Left colon (tissue), 2 donors: ENCODE measurements at regions not wholly inside any gene's neighbourhood (a gene's known extent, or its start where the extent isn't known, plus 50 kb on each side); places are given as distances from the start of the nearest gene placed in this dataset.

ENCODE experiments used
- ATAC-seq: fragments of 200-7000 bp; cut with Tn5 transposase; one replicate; pipeline ENCODE4 v1.9.1; 2020; ENCODE audit warnings: mild to moderate bottlenecking, moderate library complexity
- DNase-seq, 2 donors: peaks; one replicate each; pipeline ENCODE4 v3.0.0-alpha.2; 2020
- intact Hi-C, 2 donors: fragments of 100-400 bp; cut with DNase I in 1 of 2; cut with micrococcal nuclease in 1 of 2; formaldehyde crosslinking; loops; one replicate each; pipeline versions ENCODE4 v1.11.2 to v1.14.0; 2022; cut with DNase I, micrococcal nuclease
- donor health status: DM: no; HTN: no; CAD: no.
- donor health status: DM: yes; HTN: yes; CAD: no.

- no peak for ATAC-seq
- intact Hi-C loops: no loop called here
- no peak for DNase-seq
These were observed 317.4 kb upstream of the DDHD1 start for GRCh38 chr14:53470351-53471043.

GRCh38 chr14:53468876-53469275, 315.8 kb upstream of the DDHD1 start:
- intact Hi-C loops: no loop called here
- no peak for DNase-seq

GRCh38 chr14:53464376-53464775, 311.3 kb upstream of the DDHD1 start:
- ATAC-seq (no peak), DNase-seq (no peak)
- intact Hi-C loops: no loop called here

More at GRCh38 chr14:53468876-53469275, 315.8 kb upstream of the DDHD1 start:
- ATAC-seq: no peak

GRCh38 chr14:53462931-53463778, 310.0 kb upstream of the DDHD1 start:
- intact Hi-C loops: no loop called here
- no peak for DNase-seq
- ATAC-seq: no peak

- DNase-seq (no peak), ATAC-seq (no peak)
These were observed 308.7 kb upstream of the DDHD1 start for GRCh38 chr14:53461858-53462257.

GRCh38 chr14:53460544-53460943, 307.4 kb upstream of the DDHD1 start:
- no peak for ATAC-seq
- DNase-seq: no peak
- intact Hi-C loops: no loop called here

More at GRCh38 chr14:53461858-53462257, 308.7 kb upstream of the DDHD1 start:
- intact Hi-C loops: no loop called here

GRCh38 chr14:53458368-53458814, 305.3 kb upstream of the DDHD1 start:
- ATAC-seq: no peak
- intact Hi-C loops: no loop called here
- DNase-seq: no peak

- intact Hi-C loops: no loop called here
- no peak for DNase-seq
- ATAC-seq: no peak
These were observed 303.8 kb upstream of the DDHD1 start for GRCh38 chr14:53456931-53457330.

GRCh38 chr14:53452005-53452673, 299.0 kb upstream of the DDHD1 start:
- intact Hi-C loops: no loop called here
- ATAC-seq (peak; percentile 90), DNase-seq (no peak)

GRCh38 chr14:53450871-53451270, 297.7 kb upstream of the DDHD1 start:
- intact Hi-C loops: no loop called here
- peak; percentile 92 for ATAC-seq
- peak; percentile 60 to 71 for DNase-seq

- DNase-seq (no peak), ATAC-seq (no peak)
- intact Hi-C loops: no loop called here
These were observed 295.6 kb upstream of the DDHD1 start for GRCh38 chr14:53448682-53449081.

- DNase-seq: no peak
- ATAC-seq: peak; percentile 41
- intact Hi-C loops: no loop called here
These were observed 291.7 kb upstream of the DDHD1 start for GRCh38 chr14:53444677-53445312.

GRCh38 chr14:53441789-53442188, 288.7 kb upstream of the DDHD1 start:
- intact Hi-C loops: no loop called here
- no peak for DNase-seq
- ATAC-seq: no peak

- DNase-seq: no peak
- ATAC-seq: no peak
- intact Hi-C loops: no loop called here
These were observed 284.7 kb upstream of the DDHD1 start for GRCh38 chr14:53437858-53438257.

- no peak for DNase-seq
- ATAC-seq: peak; percentile 78
These were observed 279.3 kb upstream of the DDHD1 start for GRCh38 chr14:53432378-53432802.

GRCh38 chr14:53430870-53431269, 277.7 kb upstream of the DDHD1 start:
- ATAC-seq (no peak), DNase-seq (no peak)
- intact Hi-C loops: no loop called here

More at GRCh38 chr14:53432378-53432802, 279.3 kb upstream of the DDHD1 start:
- intact Hi-C loops: no loop called here

GRCh38 chr14:53412819-53413675, 259.9 kb upstream of the DDHD1 start:
- DNase-seq (no peak), ATAC-seq (no peak)
- intact Hi-C loops: no loop called here

- ATAC-seq: no peak
- intact Hi-C loops: no loop called here
These were observed 258.0 kb upstream of the DDHD1 start for GRCh38 chr14:53411125-53411524.

More at GRCh38 chr14:53411125-53411524, 258.0 kb upstream of the DDHD1 start:
- DNase-seq: no peak
